ENCODE measurements at regions not wholly inside any gene's neighbourhood (a gene's known extent, or its start where the extent isn't known, plus 50 kb on each side); places are given as distances from the start of the nearest gene placed in this dataset.

GRCh38 chrX:7247346-7247745 is 99.4 kb upstream of the PUDP start:
- Histone ChIP-seq H3K9me3 (no peaks in the 10 kb centered on the region), H3K27ac (no peak overlapping the region), H3K4me3 (no peak overlapping the region), H3K4me2 (no peak overlapping the region), H3K4me1 (no peaks in the 10 kb centered on the region)
- FAIRE-seq, result no peak
- WGBS (ENCODE audit: missing lambda C conversion rate), result 18% methylated on average over 2 of the region's 2 CpGs
- POLR2A ChIA-PET, result no interaction called here
- no peak for TF ChIP-seq JUN (IDR thresholded peaks at IDR 0.05)
- TF ChIP-seq, protein P1, sequence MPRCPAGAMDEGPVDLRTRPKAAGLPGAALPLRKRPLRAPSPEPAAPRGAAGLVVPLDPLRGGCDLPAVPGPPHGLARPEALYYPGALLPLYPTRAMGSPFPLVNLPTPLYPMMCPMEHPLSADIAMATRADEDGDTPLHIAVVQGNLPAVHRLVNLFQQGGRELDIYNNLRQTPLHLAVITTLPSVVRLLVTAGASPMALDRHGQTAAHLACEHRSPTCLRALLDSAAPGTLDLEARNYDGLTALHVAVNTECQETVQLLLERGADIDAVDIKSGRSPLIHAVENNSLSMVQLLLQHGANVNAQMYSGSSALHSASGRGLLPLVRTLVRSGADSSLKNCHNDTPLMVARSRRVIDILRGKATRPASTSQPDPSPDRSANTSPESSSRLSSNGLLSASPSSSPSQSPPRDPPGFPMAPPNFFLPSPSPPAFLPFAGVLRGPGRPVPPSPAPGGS (IDR thresholded peaks at IDR 0.05), result no peak
- TF ChIP-seq, protein P2, sequence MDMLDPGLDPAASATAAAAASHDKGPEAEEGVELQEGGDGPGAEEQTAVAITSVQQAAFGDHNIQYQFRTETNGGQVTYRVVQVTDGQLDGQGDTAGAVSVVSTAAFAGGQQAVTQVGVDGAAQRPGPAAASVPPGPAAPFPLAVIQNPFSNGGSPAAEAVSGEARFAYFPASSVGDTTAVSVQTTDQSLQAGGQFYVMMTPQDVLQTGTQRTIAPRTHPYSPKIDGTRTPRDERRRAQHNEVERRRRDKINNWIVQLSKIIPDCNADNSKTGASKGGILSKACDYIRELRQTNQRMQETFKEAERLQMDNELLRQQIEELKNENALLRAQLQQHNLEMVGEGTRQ (IDR thresholded peaks at IDR 0.05), result no peak
- CTCF ChIA-PET, result interaction anchor here (0.5 kb wide), 1 partner anchor 573 kb away, joined by 3 read pairs; no protein-coding TSS in a partner anchor
- no peak for DNase-seq (ENCODE audit: low read depth in 1 of 2, low spot score in 1 of 2)
- ATAC-seq, result no peak

DNA sequence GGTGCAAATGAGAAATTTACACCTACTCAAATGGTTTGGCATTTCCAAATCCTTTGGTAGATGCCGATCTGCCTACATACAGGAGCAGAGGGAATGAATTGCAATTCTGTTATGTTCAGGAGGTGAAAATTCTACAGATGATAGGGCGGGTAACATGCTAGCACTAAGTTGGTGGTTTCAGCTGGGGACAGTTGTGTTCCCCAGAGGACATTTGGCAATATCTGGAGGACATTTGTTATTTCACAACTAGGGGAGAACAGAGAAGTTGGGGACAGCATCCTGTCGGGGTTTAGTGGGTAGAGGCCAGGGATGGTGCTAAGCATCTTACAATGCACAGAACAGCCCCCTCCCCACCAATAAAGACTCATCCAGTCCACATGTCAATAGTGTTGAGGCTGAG is 96.5 kb upstream of the PUDP start:
- Histone ChIP-seq H3K27ac (no peak overlapping the region), H3K9me3 (no peaks in the 10 kb centered on the region), H3K4me3 (no peak overlapping the region), H3K4me2 (no peak overlapping the region), H3K4me1 (no peaks in the 10 kb centered on the region)
- no peak for DNase-seq (ENCODE audit: low read depth in 1 of 2, low spot score in 1 of 2)
- TF ChIP-seq ZNF302 (CRISPR knock-in tag; IDR thresholded peaks at IDR 0.05) (no peak), HOXB5 (CRISPR knock-in tag; IDR thresholded peaks at IDR 0.05) (no peak), CHD4 (IDR thresholded peaks at IDR 0.05; ENCODE audit: borderline replicate concordance) (no peak), ZFP36 (IDR thresholded peaks at IDR 0.05; ENCODE audit: borderline replicate concordance, partially characterized antibody) (no peak), ESRRA (IDR thresholded peaks at IDR 0.05; ENCODE audit: borderline replicate concordance, low read length) (no peak), RCOR1 (IDR thresholded peaks at IDR 0.05; ENCODE audit: low read depth, low read length) (no peak), TP53 (CRISPR knock-in tag; IDR thresholded peaks at IDR 0.05) (no peak), EP300 (IDR thresholded peaks at IDR 0.05) (no peak), KDM5A (IDR thresholded peaks at IDR 0.05) (no peak), CHD2 (IDR thresholded peaks at IDR 0.05; ENCODE audit: low read length, partially characterized antibody) (no peak), POLR2A (IDR thresholded peaks at IDR 0.05; ENCODE audit: low read length) (no peak), BHLHE40 (IDR thresholded peaks at IDR 0.05; ENCODE audit: low read depth, low read length) (no peak), TFCP2L1 (CRISPR knock-in tag; IDR thresholded peaks at IDR 0.05) (no peak), HES2 (IDR thresholded peaks at IDR 0.05) (no peak)
- TF ChIP-seq, protein P3, sequence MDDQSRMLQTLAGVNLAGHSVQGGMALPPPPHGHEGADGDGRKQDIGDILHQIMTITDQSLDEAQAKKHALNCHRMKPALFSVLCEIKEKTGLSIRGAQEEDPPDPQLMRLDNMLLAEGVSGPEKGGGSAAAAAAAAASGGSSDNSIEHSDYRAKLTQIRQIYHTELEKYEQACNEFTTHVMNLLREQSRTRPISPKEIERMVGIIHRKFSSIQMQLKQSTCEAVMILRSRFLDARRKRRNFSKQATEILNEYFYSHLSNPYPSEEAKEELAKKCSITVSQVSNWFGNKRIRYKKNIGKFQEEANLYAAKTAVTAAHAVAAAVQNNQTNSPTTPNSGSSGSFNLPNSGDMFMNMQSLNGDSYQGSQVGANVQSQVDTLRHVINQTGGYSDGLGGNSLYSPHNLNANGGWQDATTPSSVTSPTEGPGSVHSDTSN (IDR thresholded peaks at IDR 0.05), result no peak
- 33% methylated on average over 3 of the region's 3 CpGs for WGBS (ENCODE audit: missing lambda C conversion rate)
- no peak for ATAC-seq
- ChIA-PET POLR2A (no interaction called here), CTCF (no interaction called here)
- no peak for FAIRE-seq

GRCh38 chrX:7242613-7243012 is 94.7 kb upstream of the PUDP start:
- no peak for FAIRE-seq
- H3K9me3 ChIP-seq, result no peaks in the 10 kb centered on the region
- WGBS (ENCODE audit: missing lambda C conversion rate), result 29% methylated on average over 1 of the region's 1 CpG
- TF ChIP-seq BHLHE40 (IDR thresholded peaks at IDR 0.05; ENCODE audit: low read depth, low read length) (no peak), KDM5A (IDR thresholded peaks at IDR 0.05) (no peak), HES2 (IDR thresholded peaks at IDR 0.05) (no peak), PHF8 (IDR thresholded peaks at IDR 0.05; ENCODE audit: borderline replicate concordance, low read depth) (no peak), JUN (IDR thresholded peaks at IDR 0.05) (no peak), FOSB (CRISPR knock-in tag; IDR thresholded peaks at IDR 0.05) (no peak), CEBPB (IDR thresholded peaks at IDR 0.05) (no peak), GATA3 (IDR thresholded peaks at IDR 0.05; ENCODE audit: borderline replicate concordance) (no peak), RFX5 (IDR thresholded peaks at IDR 0.05) (no peak), CBX2 (IDR thresholded peaks at IDR 0.05; ENCODE audit: borderline replicate concordance, low read depth) (no peak), SREBF2 (IDR thresholded peaks at IDR 0.05) (no peak), HEYL (CRISPR knock-in tag; IDR thresholded peaks at IDR 0.05) (no peak)
- TF ChIP-seq, protein P4, sequence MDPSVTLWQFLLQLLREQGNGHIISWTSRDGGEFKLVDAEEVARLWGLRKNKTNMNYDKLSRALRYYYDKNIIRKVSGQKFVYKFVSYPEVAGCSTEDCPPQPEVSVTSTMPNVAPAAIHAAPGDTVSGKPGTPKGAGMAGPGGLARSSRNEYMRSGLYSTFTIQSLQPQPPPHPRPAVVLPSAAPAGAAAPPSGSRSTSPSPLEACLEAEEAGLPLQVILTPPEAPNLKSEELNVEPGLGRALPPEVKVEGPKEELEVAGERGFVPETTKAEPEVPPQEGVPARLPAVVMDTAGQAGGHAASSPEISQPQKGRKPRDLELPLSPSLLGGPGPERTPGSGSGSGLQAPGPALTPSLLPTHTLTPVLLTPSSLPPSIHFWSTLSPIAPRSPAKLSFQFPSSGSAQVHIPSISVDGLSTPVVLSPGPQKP (IDR thresholded peaks at IDR 0.05; ENCODE audit: low read depth, low read length), result no peak
- TF ChIP-seq, protein P3 (IDR thresholded peaks at IDR 0.05), result no peak
- TF ChIP-seq, protein P5, sequence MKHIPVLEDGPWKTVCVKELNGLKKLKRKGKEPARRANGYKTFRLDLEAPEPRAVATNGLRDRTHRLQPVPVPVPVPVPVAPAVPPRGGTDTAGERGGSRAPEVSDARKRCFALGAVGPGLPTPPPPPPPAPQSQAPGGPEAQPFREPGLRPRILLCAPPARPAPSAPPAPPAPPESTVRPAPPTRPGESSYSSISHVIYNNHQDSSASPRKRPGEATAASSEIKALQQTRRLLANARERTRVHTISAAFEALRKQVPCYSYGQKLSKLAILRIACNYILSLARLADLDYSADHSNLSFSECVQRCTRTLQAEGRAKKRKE (CRISPR knock-in tag; IDR thresholded peaks at IDR 0.05; ENCODE audit: low read depth), result no peak

More at GRCh38 chrX:7242613-7243012, 94.7 kb upstream of the PUDP start:
- DNase-seq (ENCODE audit: low read depth in 1 of 2, low spot score in 1 of 2), result no peak
- CTCF ChIA-PET, result no interaction called here
- H3K4me2 ChIP-seq, result no peak overlapping the region
- H3K27ac ChIP-seq, result no peak overlapping the region
- no peak overlapping the region for H3K4me3 ChIP-seq
- H3K4me1 ChIP-seq, result no peaks in the 10 kb centered on the region
- no peak for ATAC-seq
- POLR2A ChIA-PET, result no interaction called here
